ENCODE measurements at regions not wholly inside any gene's neighbourhood (a gene's known extent, or its start where the extent isn't known, plus 50 kb on each side); places are given as distances from the start of the nearest gene placed in this dataset.

DNA sequence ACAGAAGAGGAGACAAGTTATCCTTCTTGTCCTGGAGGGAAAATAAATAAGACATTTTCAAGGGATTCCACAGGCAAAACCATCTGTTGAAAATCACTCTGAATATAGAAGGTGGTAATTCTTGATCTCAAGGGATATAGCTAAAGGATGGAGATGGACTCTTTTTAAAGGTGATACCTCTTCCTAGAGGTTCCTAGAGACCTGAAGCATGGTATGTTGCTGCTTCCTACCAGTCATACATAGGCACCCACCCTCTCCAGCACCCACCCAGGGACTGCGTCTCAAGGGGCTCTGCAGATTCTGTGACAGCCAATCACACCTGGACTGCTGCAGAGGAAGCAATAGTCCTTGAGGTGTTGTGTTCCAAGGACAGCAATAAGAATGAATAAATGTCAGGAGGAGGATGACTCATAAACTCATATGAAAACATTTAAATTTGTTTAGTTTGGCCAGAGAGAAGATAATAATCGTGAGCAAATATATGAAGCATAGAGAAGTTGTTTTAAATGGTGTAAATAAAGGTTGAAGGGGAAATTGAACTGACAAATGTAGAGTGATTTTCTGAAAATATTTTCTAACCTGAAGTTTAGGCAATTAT lies 741.6 kb upstream of the CBLB start:
- Histone ChIP-seq H3K27me3 (ENCODE audit: insufficient read depth, low read depth, severe bottlenecking) (no peaks in the 10 kb centered on the region), H3K27ac (no peak overlapping the region), H3K36me3 (no peaks in the 10 kb centered on the region), H3K4me3 (ENCODE audit: low read depth, low read length) (no peak overlapping the region), H3K9me3 (ENCODE audit: severe bottlenecking) (no peaks in the 10 kb centered on the region)
- TF ChIP-seq CTCF (IDR thresholded peaks at IDR 0.05; ENCODE audit: low read depth, low read length), result no peak
- no peak for DNase-seq

- Histone ChIP-seq H3K9me3 (ENCODE audit: severe bottlenecking) (no peaks in the 10 kb centered on the region), H3K36me3 (no peaks in the 10 kb centered on the region), H3K4me3 (ENCODE audit: low read depth, low read length) (no peak overlapping the region), H3K27me3 (ENCODE audit: insufficient read depth, low read depth, severe bottlenecking) (no peaks in the 10 kb centered on the region), H3K27ac (no peak overlapping the region)
- no peak for DNase-seq
- TF ChIP-seq CTCF (IDR thresholded peaks at IDR 0.05; ENCODE audit: low read depth, low read length), result no peak
Observed at GRCh38 chr3:106611116-106611515, 742.3 kb upstream of the CBLB start.

- H3K9me3 ChIP-seq (ENCODE audit: severe bottlenecking), result no peaks in the 10 kb centered on the region
- no peaks in the 10 kb centered on the region for H3K36me3 ChIP-seq
- no peak for TF ChIP-seq CTCF (IDR thresholded peaks at IDR 0.05; ENCODE audit: low read depth, low read length)
- DNase-seq, result no peak
- H3K27ac ChIP-seq, result no peak overlapping the region
- no peak overlapping the region for H3K4me3 ChIP-seq (ENCODE audit: low read depth, low read length)
- H3K27me3 ChIP-seq (ENCODE audit: insufficient read depth, low read depth, severe bottlenecking), result no peaks in the 10 kb centered on the region
Observed at GRCh38 chr3:106611841-106612240, 743.0 kb upstream of the CBLB start.

DNA sequence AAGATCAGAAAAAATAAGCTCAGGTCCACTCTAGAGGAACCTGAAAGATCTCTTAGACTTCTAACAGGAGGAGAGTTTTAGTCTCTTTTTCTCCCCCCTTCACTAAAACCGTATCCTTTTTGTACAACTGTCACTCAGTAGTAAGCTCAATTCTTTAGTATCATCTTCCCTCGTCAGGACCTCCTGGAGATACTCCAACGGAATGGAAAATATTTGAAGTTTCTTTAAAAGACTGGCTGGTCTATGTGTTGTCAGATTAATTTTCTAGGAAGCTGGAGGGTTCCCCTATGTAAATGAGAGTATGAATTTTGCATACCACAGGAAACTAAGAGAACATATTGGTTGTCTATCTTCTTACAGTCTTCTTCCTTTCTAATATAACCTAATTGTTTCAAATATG lies 747.7 kb upstream of the CBLB start:
- no peak for TF ChIP-seq CTCF (IDR thresholded peaks at IDR 0.05; ENCODE audit: low read depth, low read length)
- Histone ChIP-seq H3K36me3 (no peaks in the 10 kb centered on the region), H3K27me3 (ENCODE audit: insufficient read depth, low read depth, severe bottlenecking) (no peaks in the 10 kb centered on the region), H3K27ac (no peak overlapping the region), H3K4me3 (ENCODE audit: low read depth, low read length) (no peak overlapping the region), H3K9me3 (ENCODE audit: severe bottlenecking) (no peaks in the 10 kb centered on the region)
- no peak for DNase-seq

GRCh38 chr3:106617276-106617675 lies 748.5 kb upstream of the CBLB start:
- Histone ChIP-seq H3K36me3 (no peaks in the 10 kb centered on the region), H3K27ac (no peak overlapping the region), H3K27me3 (ENCODE audit: insufficient read depth, low read depth, severe bottlenecking) (no peaks in the 10 kb centered on the region), H3K9me3 (ENCODE audit: severe bottlenecking) (no peaks in the 10 kb centered on the region), H3K4me3 (ENCODE audit: low read depth, low read length) (no peak overlapping the region)
- no peak for DNase-seq
- no peak for TF ChIP-seq CTCF (IDR thresholded peaks at IDR 0.05; ENCODE audit: low read depth, low read length)

DNA sequence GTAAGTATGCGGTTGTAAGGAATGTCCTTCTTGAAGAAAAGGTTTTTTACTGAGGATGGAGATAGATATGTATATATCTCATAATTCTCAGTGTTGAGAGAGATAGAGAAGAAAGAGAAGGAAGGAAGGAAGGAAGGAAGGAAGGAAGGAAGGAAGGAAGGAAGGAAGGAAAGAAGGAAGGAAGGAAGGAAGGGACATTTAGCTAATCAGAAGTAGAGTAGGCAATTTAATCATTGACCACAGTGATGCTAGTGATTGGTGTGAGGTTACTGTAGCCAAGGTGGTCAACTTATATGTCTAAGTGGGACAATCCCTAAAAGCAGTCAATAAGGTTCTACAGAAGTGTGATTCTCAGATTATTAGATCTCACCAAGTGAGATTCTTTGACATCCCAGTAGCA lies 751.8 kb upstream of the CBLB start:
- no peaks in the 10 kb centered on the region for H3K36me3 ChIP-seq
- no peak overlapping the region for H3K27ac ChIP-seq
- H3K9me3 ChIP-seq (ENCODE audit: severe bottlenecking), result no peaks in the 10 kb centered on the region
- H3K4me3 ChIP-seq (ENCODE audit: low read depth, low read length), result no peak overlapping the region
- no peak for DNase-seq
- TF ChIP-seq CTCF (IDR thresholded peaks at IDR 0.05; ENCODE audit: low read depth, low read length), result no peak
- H3K27me3 ChIP-seq (ENCODE audit: insufficient read depth, low read depth, severe bottlenecking), result no peaks in the 10 kb centered on the region
